ENCODE measurements at regions not wholly inside any gene's neighbourhood (a gene's known extent, or its start where the extent isn't known, plus 50 kb on each side); places are given as distances from the start of the nearest gene placed in this dataset.

DNA sequence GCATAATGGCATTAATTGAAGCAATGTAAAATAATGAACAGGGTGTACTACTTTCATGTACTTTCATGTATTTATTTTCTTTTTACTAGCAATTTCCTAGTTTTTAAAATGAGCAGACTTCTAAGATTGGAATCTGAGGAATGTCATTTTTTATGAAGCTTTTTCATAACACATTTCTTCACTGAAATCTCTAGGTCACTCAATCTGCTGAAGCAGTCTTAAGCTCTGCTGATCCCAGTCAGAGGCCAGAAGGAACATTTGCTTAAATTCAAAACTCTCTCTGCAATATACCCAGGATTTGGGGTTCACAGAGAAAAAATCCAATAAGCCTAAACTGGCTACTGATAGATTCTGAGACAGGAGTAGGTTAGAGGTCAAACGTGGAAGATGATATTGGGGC, 73.6 kb upstream of the CNTN1 start:
- DNase-seq (ENCODE audit: low spot score): no peak

DNA sequence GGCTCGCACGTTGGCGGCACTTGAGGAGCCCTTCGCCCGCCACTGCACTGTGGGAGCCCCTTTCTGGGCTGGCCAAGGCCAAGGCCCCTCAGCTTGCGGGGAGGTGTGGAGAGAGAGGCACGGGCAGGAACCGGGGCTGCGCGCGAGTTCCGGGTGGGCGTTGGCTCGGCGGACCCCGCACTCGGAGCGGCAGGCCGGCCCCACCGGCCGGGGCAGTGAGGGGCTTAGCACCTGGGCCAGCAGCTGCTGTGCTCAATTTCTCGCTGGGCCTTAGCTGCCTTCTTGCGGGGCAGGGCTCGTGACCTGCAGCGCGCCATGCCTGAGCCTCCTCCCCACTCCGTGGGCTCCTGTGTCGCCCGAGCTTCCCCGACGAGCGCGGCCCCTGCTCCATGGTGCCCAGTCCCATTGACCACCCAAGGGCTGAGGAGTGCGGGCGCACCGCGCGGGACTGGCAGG, 71.6 kb upstream of the CNTN1 start:
- no peak for DNase-seq (ENCODE audit: low spot score)

- peak; percentile 10 for DNase-seq (ENCODE audit: low spot score)
Observed at GRCh38 chr12:40622246-40622838, 69.9 kb upstream of the CNTN1 start.

- DNase-seq (ENCODE audit: low spot score): no peak
Observed at GRCh38 chr12:40632171-40632570, 60.1 kb upstream of the CNTN1 start.

DNA sequence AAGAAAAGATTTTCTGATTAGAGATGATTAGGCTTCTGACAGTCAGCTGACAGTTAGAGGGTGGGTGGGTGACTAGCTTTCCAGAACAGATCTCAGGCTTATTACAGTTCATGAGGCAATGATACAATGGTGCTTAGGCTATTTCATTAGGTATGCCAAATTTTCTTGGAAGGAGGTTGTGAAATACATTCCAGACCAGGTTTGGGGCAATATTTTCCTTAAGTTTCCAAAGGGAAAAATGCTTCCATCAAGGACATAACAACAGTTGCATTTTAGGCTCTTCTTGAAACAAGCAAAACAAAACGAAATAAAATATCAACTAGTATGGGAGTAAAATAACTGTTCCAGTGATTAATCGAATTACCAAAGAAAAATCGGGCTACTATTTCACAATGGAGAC, 59.3 kb upstream of the CNTN1 start:
- DNase-seq (ENCODE audit: low spot score): no peak

- no peak for DNase-seq (ENCODE audit: low spot score)
Observed at GRCh38 chr12:40634517-40635131, 57.6 kb upstream of the CNTN1 start.

- DNase-seq (ENCODE audit: low spot score): no peak
Observed at GRCh38 chr12:40635141-40635731, 57.0 kb upstream of the CNTN1 start.

All from CD4-positive, alpha-beta T cell treated with Interleukin-15 for 4 hours (primary cell).